Ureter (tissue), 1 donor: ENCODE measurements at regions not wholly inside any gene's neighbourhood (a gene's known extent, or its start where the extent isn't known, plus 50 kb on each side); places are given as distances from the start of the nearest gene placed in this dataset.

ENCODE experiments used
- DNase-seq: peaks from one replicate; pipeline ENCODE4 v3.0.0-alpha.2; 2020; ENCODE audit warnings: low spot score
- donor health status: DM: yes; HTN: yes; CAD: no.

GRCh38 chr13:53848366-53848961 lies 819.9 kb downstream of the OLFM4 start:
- no peak for DNase-seq

GRCh38 chr13:53854321-53854720 lies 825.7 kb downstream of the OLFM4 start:
- DNase-seq: no peak

GRCh38 chr13:53856573-53857195 lies 828.1 kb downstream of the OLFM4 start:
- DNase-seq: no peak

GRCh38 chr13:53863520-53863919 lies 834.9 kb downstream of the OLFM4 start:
- DNase-seq: no peak

GRCh38 chr13:53873558-53873957 lies 844.9 kb downstream of the OLFM4 start:
- no peak for DNase-seq

- no peak for DNase-seq
Measured at GRCh38 chr13:53878861-53879260, 850.2 kb downstream of the OLFM4 start.

- no peak for DNase-seq
Measured at GRCh38 chr13:53885997-53886396, 857.4 kb downstream of the OLFM4 start.

- no peak for DNase-seq
Measured at GRCh38 chr13:53890696-53891095, 862.1 kb downstream of the OLFM4 start.

- no peak for DNase-seq
Measured at GRCh38 chr13:53901593-53901992, 873.0 kb downstream of the OLFM4 start.

GRCh38 chr13:53907891-53908290 lies 879.3 kb downstream of the OLFM4 start:
- DNase-seq: no peak

- DNase-seq: no peak
Measured at GRCh38 chr13:53920916-53921315, 892.3 kb downstream of the OLFM4 start.

GRCh38 chr13:53921473-53921872 lies 892.9 kb downstream of the OLFM4 start:
- DNase-seq: no peak

GRCh38 chr13:53941588-53942190 lies 913.1 kb downstream of the OLFM4 start:
- DNase-seq: no peak

- no peak for DNase-seq
Measured at GRCh38 chr13:53946500-53946899, 917.9 kb downstream of the OLFM4 start.

- no peak for DNase-seq
Measured at GRCh38 chr13:53953183-53953582, 924.6 kb downstream of the OLFM4 start.
